ENCODE measurements at regions not wholly inside any gene's neighbourhood (a gene's known extent, or its start where the extent isn't known, plus 50 kb on each side); places are given as distances from the start of the nearest gene placed in this dataset.

- no peak for FAIRE-seq
- no peak for TF ChIP-seq CREB1 (IDR thresholded peaks at IDR 0.05)
- no peak for TF ChIP-seq KDM1A (IDR thresholded peaks at IDR 0.05; ENCODE audit: borderline replicate concordance, low read length)
- no peak for TF ChIP-seq SIRT6 (IDR thresholded peaks at IDR 0.05; ENCODE audit: low read length)
- no peak for TF ChIP-seq KDM5A (IDR thresholded peaks at IDR 0.05; ENCODE audit: low read length)
- no peak for TF ChIP-seq SIN3A (conservative IDR thresholded peaks at IDR 0.05 in 1 of 2, IDR thresholded peaks at IDR 0.05 in 1 of 2; ENCODE audit: low read depth in 1 of 2, low read length in 2 of 2)
Observed at GRCh38 chr14:94836849-94837248, 66.9 kb upstream of the GSC start.

More at GRCh38 chr14:94836849-94837248, 66.9 kb upstream of the GSC start:
- no peak overlapping the region for H3K4me3 ChIP-seq (ENCODE audit: extremely low read depth in 1 of 4, insufficient read depth in 2 of 4, low read depth in 3 of 4, low read length in 4 of 4)
- H2BK5ac ChIP-seq (ENCODE audit: low read depth, low read length), result no peak overlapping the region
- CTCF ChIA-PET (ENCODE audit: partially characterized antibody), result interaction anchor here (0.5 to 1.3 kb wide), 3 partner anchors 12 to 606 kb away, joined by 3 read pairs; no protein-coding TSS in a partner anchor
- 87% methylated on average over 2 of the region's 2 CpGs; no CpG with 5 or more reads in 1 of the 2 experiments for WGBS, 2 experiments (ENCODE audit: extremely low coverage in 1 of 2, insufficient coverage in 1 of 2, insufficient read length in 1 of 2, insufficient replicate concordance in 2 of 2, low coverage in 1 of 2, low lambda C conversion rate in 2 of 2, missing lambda C conversion rate in 1 of 2)
- H3K4me1 ChIP-seq (replicated peaks in 1 of 4; ENCODE audit: control insufficient read depth in 3 of 4, insufficient read depth in 4 of 4, low read length in 3 of 4), result peaks cover 0 to 5% (median 0%) of the 10 kb centered on the region in 4 experiments; a peak in 3 of 7 replicates
- H4K91ac ChIP-seq (replicated peaks; ENCODE audit: insufficient read length, low read length), result no peak overlapping the region
- H3K36me3 ChIP-seq (ENCODE audit: control insufficient read depth in 2 of 4, insufficient read depth in 4 of 4, low read length in 3 of 4), result no peaks in the 10 kb centered on the region
- no peak overlapping the region for H3K23ac ChIP-seq (ENCODE audit: insufficient read length)
- no peaks in the 10 kb centered on the region for H3K79me2 ChIP-seq (ENCODE audit: control insufficient read depth in 1 of 2, insufficient read depth in 2 of 2, low read length in 2 of 2)
- no peak overlapping the region for H2BK15ac ChIP-seq (ENCODE audit: low read length)
- no peak overlapping the region for H2BK20ac ChIP-seq (ENCODE audit: low read length)
- no peak overlapping the region for H2AK5ac ChIP-seq (ENCODE audit: low read depth, low read length)
- no peak overlapping the region for H3K9ac ChIP-seq (replicated peaks in 1 of 4; ENCODE audit: extremely low read depth in 1 of 4, low read depth in 3 of 4, low read length in 3 of 4)
- no peak overlapping the region for H4K5ac ChIP-seq (ENCODE audit: insufficient read length, low read depth, low read length)
- no peak overlapping the region for H3K4me2 ChIP-seq (ENCODE audit: insufficient read depth in 1 of 2, low read depth in 2 of 2, low read length in 2 of 2)
- H4K20me1 ChIP-seq (replicated peaks in 1 of 2; ENCODE audit: control insufficient read depth in 1 of 2, insufficient read depth in 2 of 2, low read length in 2 of 2), result no peaks in the 10 kb centered on the region
- POLR2A ChIA-PET (ENCODE audit: partially characterized antibody), result interaction anchor here (0.9 kb wide), 1 partner anchor 8 kb away, joined by 3 read pairs; no protein-coding TSS in a partner anchor
- H3K4ac ChIP-seq (replicated peaks; ENCODE audit: insufficient read length, low read depth, low read length), result no peak overlapping the region
- no peak overlapping the region for H3K14ac ChIP-seq (ENCODE audit: insufficient read length)
- no peak overlapping the region for H3K56ac ChIP-seq (replicated peaks; ENCODE audit: insufficient read length, low read depth, low read length)
- H3K27me3 ChIP-seq (replicated peaks in 1 of 4; ENCODE audit: control insufficient read depth in 3 of 4, extremely low read depth in 1 of 4, insufficient read depth in 3 of 4, low read length in 3 of 4), result no peaks in the 10 kb centered on the region
- H3K79me1 ChIP-seq (ENCODE audit: low read depth, low read length), result no peaks in the 10 kb centered on the region
- H3K18ac ChIP-seq (ENCODE audit: extremely low read depth, low read length), result no peak overlapping the region
- no peak overlapping the region for H4K8ac ChIP-seq (ENCODE audit: extremely low read depth, insufficient read depth, low read length)
- no peak overlapping the region for H2AFZ ChIP-seq (ENCODE audit: low read length)
- H3K27ac ChIP-seq (ENCODE audit: low read depth, low read length), result no peak overlapping the region
- no peaks in the 10 kb centered on the region for H3K23me2 ChIP-seq (ENCODE audit: low read depth, low read length)
- no peak for DNase-seq (ENCODE audit: low read depth in 1 of 2, low spot score in 2 of 2)
- H2BK120ac ChIP-seq (replicated peaks; ENCODE audit: low read depth, low read length), result no peak overlapping the region
- no peak overlapping the region for H2BK12ac ChIP-seq (ENCODE audit: low read depth, low read length)
- peaks cover 3 to 4% of the 10 kb centered on the region in 2 experiments; a peak in 1 of 4 replicates for H3K9me3 ChIP-seq (ENCODE audit: insufficient read depth in 2 of 2, low read depth in 1 of 2, low read length in 1 of 2)

All from H1 (cell line).